Testis (tissue), 2 donors: ENCODE measurements at regions not wholly inside any gene's neighbourhood (a gene's known extent, or its start where the extent isn't known, plus 50 kb on each side); places are given as distances from the start of the nearest gene placed in this dataset.

ENCODE experiments used
- POLR2A ChIP-seq: fragments of 450-650 bp; IDR thresholded peaks from one replicate; pipeline ENCODE4 v1.6.1; 2017; ENCODE audit warnings: antibody characterized with exemption, mild to moderate bottlenecking, moderate library complexity
- TF ChIP-seq, protein P1 (sequence below), 3 experiments: fragments of 450-650 bp in 2 of 3; fragments of 200-600 bp in 1 of 3; sonication (generic) in 1 of 3; IDR thresholded peaks; one replicate each; pipeline ENCODE4 v1.5.1; 2016 to 2019; ENCODE audit warnings: antibody characterized with exemption in 3 of 3, mild to moderate bottlenecking in 2 of 3, moderate library complexity in 1 of 3

DNA sequence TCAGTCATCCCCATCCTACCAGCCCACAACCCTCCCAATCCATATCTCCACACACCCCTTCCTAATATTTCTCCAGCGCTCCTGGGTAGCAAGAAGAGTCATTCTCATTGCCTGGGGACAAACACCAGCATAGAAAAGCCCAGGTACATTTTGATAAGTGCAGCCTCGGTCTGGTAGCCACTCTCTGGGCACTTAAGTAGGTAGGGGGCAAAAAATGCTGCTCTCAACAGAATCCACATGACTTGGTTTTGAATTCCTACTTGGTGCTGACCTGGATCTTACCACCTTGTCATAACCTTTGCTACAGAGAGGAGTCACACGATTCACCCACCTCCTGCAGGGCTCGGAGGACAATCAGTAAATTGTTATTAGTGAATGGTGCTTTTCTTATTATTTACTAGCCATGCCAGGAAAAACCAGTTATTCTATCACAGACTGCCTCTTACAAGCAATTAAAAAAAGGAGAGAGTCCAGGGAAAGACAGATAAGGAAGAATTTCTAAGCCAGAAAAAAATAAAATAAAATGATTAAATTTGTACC is 249.1 kb downstream of the LY86 start:
- TF ChIP-seq, protein P1, sequence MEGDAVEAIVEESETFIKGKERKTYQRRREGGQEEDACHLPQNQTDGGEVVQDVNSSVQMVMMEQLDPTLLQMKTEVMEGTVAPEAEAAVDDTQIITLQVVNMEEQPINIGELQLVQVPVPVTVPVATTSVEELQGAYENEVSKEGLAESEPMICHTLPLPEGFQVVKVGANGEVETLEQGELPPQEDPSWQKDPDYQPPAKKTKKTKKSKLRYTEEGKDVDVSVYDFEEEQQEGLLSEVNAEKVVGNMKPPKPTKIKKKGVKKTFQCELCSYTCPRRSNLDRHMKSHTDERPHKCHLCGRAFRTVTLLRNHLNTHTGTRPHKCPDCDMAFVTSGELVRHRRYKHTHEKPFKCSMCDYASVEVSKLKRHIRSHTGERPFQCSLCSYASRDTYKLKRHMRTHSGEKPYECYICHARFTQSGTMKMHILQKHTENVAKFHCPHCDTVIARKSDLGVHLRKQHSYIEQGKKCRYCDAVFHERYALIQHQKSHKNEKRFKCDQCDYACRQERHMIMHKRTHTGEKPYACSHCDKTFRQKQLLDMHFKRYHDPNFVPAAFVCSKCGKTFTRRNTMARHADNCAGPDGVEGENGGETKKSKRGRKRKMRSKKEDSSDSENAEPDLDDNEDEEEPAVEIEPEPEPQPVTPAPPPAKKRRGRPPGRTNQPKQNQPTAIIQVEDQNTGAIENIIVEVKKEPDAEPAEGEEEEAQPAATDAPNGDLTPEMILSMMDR (IDR thresholded peaks at IDR 0.05) = no peak
- TF ChIP-seq POLR2A = no peak
